ENCODE measurements at regions not wholly inside any gene's neighbourhood (a gene's known extent, or its start where the extent isn't known, plus 50 kb on each side); places are given as distances from the start of the nearest gene placed in this dataset.

DNA sequence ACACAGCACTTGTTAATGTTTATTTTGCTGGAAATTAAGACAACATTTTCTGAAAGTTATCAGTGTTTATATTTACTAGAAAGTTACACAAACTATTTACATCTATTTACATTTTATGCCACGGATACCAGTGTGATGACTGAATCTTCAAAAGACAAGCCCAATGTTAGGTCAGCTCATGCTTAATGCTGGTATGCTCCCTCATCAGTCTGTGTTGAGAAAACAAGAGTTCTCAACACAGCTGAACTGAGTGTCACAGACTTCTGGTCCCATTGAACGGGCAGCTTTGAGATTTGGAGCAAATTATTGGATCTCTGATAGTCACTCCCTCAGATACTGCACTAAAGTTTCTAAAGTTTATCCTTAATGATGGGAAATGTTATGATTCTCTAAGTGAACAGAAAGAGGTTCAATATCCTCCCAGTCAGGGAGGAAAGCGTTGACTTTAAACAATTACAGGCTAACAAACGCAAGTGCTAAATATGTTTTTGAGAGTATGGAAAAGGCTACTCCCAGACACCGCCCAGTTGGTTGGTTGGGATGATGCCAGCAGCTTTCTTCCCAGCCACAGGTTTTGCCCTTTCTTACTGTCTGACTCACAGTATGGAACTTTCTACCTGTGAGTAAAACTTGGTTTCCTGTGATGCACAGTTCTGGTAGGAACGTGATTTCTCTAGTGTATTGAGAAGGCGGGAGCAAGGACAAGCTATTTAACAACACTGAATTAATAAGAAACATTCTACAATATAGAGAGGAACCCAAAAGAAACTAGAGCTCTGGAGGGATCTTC lies 1293.6 kb upstream of the TENM3 start:
- no peak for TF ChIP-seq CTCF (IDR thresholded peaks at IDR 0.05; ENCODE audit: control insufficient read depth, insufficient read depth, low read depth, low read length, missing control alignments)
- no peak for DNase-seq (ENCODE audit: low read depth)

DNA sequence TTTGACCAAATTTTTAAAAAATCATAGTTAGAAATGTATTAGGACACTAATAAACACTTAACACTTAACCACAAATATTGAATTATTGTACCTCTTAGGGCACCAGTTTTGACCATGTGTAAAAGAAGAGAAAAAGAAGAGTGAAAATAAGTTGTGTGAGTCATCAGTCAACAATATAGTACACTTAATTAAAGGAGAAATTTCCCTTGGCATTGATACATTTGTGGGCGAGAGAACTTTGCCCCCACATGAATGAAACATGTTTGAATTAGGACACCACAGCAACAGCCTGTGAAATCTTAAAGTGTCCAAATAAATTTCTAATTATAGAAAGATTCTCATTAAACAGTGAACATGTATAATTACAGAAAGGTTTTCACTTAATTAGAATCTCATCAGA lies 1292.8 kb upstream of the TENM3 start:
- H3K4me3 ChIP-seq (ENCODE audit: control insufficient read depth, low read depth, low read length): no peak overlapping the region
- no peak for DNase-seq (ENCODE audit: low read depth)
- no peak for TF ChIP-seq CTCF (IDR thresholded peaks at IDR 0.05; ENCODE audit: control insufficient read depth, insufficient read depth, low read depth, low read length, missing control alignments)

More for the DNA sequence above, 1293.6 kb upstream of the TENM3 start:
- H3K4me3 ChIP-seq (ENCODE audit: control insufficient read depth, low read depth, low read length): no peak overlapping the region

- DNase-seq (ENCODE audit: low read depth): no peak
- no peak overlapping the region for H3K4me3 ChIP-seq (ENCODE audit: control insufficient read depth, low read depth, low read length)
- TF ChIP-seq CTCF (IDR thresholded peaks at IDR 0.05; ENCODE audit: control insufficient read depth, insufficient read depth, low read depth, low read length, missing control alignments): no peak
These were observed 1291.9 kb upstream of the TENM3 start for GRCh38 chr4:180951312-180951711.

DNA sequence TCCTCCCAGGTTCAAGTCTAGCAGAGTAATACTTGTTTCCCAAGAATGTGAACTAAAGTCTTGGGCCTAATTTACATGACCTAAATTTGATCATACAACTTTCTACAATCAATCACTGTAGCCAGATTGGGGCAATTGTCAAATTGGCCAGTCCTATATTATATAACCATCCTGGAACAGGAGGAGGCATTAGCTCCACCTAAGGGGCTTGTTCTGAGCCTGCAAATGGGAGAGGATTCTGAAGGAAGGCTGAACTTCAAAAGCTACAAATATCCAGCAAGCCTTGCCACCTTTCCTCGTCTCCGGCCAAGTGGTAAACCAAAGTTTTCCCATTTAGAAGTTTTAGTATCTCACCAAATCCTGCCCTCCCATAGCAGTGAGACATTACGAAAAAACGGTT lies 1289.6 kb upstream of the TENM3 start:
- no peak overlapping the region for H3K4me3 ChIP-seq (ENCODE audit: control insufficient read depth, low read depth, low read length)
- TF ChIP-seq CTCF (IDR thresholded peaks at IDR 0.05; ENCODE audit: control insufficient read depth, insufficient read depth, low read depth, low read length, missing control alignments): peak; percentile 28
- DNase-seq (ENCODE audit: low read depth): no peak

DNA sequence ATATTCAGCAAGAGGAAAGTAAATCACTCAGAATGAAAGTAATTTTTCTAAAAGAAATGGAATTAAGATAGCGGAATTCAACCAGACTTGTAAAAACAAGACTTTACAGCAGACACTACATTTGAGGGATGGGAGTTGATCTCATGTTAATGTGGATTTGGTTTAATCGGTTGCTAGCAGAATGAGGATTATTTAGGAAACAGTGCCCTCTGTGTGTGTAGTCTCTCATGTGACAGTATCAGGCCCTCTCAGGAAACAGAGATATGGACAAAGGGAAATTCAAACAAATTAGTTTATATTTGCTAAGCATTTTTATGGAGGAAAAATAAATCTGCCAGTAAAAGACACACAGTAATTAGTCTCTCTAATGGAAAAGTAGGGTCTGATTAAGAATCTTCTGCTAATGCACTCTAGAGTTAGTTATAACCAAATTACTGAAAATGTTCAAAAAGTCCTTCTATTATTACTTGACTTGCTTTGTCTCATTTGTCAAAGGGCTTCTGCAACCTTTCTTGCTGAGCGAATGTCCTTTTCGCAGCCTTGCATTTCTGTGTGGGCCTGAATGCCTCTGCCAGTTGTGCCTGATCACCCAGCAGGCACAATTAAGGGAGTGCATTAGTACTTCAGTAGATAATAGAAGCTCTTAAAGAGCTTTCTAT lies 1282.3 kb upstream of the TENM3 start:
- peak; percentile 39 for TF ChIP-seq CTCF (IDR thresholded peaks at IDR 0.05; ENCODE audit: control insufficient read depth, insufficient read depth, low read depth, low read length, missing control alignments)
- no peak overlapping the region for H3K4me3 ChIP-seq (ENCODE audit: control insufficient read depth, low read depth, low read length)
- DNase-seq (ENCODE audit: low read depth): no peak

- TF ChIP-seq CTCF (IDR thresholded peaks at IDR 0.05; ENCODE audit: control insufficient read depth, insufficient read depth, low read depth, low read length, missing control alignments): no peak
- H3K4me3 ChIP-seq (ENCODE audit: control insufficient read depth, low read depth, low read length): no peak overlapping the region
- DNase-seq (ENCODE audit: low read depth): no peak
These were observed 1280.9 kb upstream of the TENM3 start for GRCh38 chr4:180962268-180962667.

Data from AG09309 (cell line).